Kidney epithelial cell (primary cell): ENCODE measurements at regions not wholly inside any gene's neighbourhood (a gene's known extent, or its start where the extent isn't known, plus 50 kb on each side); places are given as distances from the start of the nearest gene placed in this dataset.

Experiments used
- DNase-seq: peaks from one replicate; pipeline ENCODE4 v3.0.0-alpha.2; 2010; ENCODE audit warnings: low read depth
- H3K27me3 ChIP-seq: 2 replicates; pipeline ENCODE4 v1.6.0; 2011; ENCODE audit warnings: low read length; ENCODE audit not compliant: control insufficient read depth, insufficient read depth
- H3K36me3 ChIP-seq: 2 replicates; pipeline ENCODE4 v1.5.1; 2011; ENCODE audit warnings: low read length; ENCODE audit not compliant: control insufficient read depth, insufficient read depth
- H3K4me3 ChIP-seq: 2 replicates; pipeline ENCODE4 v1.5.1; 2011; ENCODE audit warnings: low read depth, mild to moderate bottlenecking, control low read depth, low read length
- TF ChIP-seq, protein P1 (sequence below): IDR thresholded peaks from 2 replicates; pipeline ENCODE4 v1.5.1; 2011; ENCODE audit warnings: mild to moderate bottlenecking, moderate library complexity, low read length, control low read depth, inconsistent platforms; ENCODE audit not compliant: insufficient read depth, poor library complexity, severe bottlenecking

- TF ChIP-seq, protein P1, sequence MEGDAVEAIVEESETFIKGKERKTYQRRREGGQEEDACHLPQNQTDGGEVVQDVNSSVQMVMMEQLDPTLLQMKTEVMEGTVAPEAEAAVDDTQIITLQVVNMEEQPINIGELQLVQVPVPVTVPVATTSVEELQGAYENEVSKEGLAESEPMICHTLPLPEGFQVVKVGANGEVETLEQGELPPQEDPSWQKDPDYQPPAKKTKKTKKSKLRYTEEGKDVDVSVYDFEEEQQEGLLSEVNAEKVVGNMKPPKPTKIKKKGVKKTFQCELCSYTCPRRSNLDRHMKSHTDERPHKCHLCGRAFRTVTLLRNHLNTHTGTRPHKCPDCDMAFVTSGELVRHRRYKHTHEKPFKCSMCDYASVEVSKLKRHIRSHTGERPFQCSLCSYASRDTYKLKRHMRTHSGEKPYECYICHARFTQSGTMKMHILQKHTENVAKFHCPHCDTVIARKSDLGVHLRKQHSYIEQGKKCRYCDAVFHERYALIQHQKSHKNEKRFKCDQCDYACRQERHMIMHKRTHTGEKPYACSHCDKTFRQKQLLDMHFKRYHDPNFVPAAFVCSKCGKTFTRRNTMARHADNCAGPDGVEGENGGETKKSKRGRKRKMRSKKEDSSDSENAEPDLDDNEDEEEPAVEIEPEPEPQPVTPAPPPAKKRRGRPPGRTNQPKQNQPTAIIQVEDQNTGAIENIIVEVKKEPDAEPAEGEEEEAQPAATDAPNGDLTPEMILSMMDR, result no peak
- H3K4me3 ChIP-seq, result no peak overlapping the region
- DNase-seq, result no peak
- no peaks in the 10 kb centered on the region for H3K27me3 ChIP-seq
- no peaks in the 10 kb centered on the region for H3K36me3 ChIP-seq
Observed at GRCh38 chr1:79549201-79549600, 542.7 kb upstream of the ADGRL4 start.

GRCh38 chr1:79547514-79547913, 541.0 kb upstream of the ADGRL4 start:
- H3K4me3 ChIP-seq, result no peak overlapping the region
- DNase-seq, result no peak
- TF ChIP-seq, protein P1, result no peak
- no peaks in the 10 kb centered on the region for H3K27me3 ChIP-seq
- H3K36me3 ChIP-seq, result no peaks in the 10 kb centered on the region

- Histone ChIP-seq H3K4me3 (no peak overlapping the region), H3K36me3 (no peaks in the 10 kb centered on the region), H3K27me3 (no peaks in the 10 kb centered on the region)
- TF ChIP-seq, protein P1, result no peak
- no peak for DNase-seq
Observed at GRCh38 chr1:79543394-79543793, 536.9 kb upstream of the ADGRL4 start.

DNA sequence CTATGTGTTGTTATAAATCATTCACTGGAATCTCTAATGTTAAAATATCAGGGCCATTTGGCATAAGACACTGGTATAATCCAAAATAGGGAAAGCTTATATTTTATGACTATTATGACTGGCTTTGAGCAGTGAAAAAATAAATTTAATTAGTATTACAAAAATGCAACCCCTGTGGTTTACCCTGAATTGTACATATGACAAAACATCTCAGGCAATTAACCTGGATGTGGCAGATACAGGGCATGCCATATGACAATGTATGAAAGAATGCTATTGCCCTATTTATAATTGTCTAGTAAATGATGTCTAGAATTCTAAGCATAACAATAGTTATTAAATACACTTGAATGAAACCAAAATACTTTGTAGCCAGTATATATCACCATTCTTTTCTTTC, 532.5 kb upstream of the ADGRL4 start:
- Histone ChIP-seq H3K4me3 (no peak overlapping the region), H3K27me3 (no peaks in the 10 kb centered on the region), H3K36me3 (no peaks in the 10 kb centered on the region)
- no peak for DNase-seq
- TF ChIP-seq, protein P1, result no peak

GRCh38 chr1:79532555-79532954, 526.0 kb upstream of the ADGRL4 start:
- DNase-seq, result no peak
- Histone ChIP-seq H3K4me3 (no peak overlapping the region), H3K27me3 (no peaks in the 10 kb centered on the region), H3K36me3 (no peaks in the 10 kb centered on the region)
- TF ChIP-seq, protein P1, result no peak

- TF ChIP-seq, protein P1, result no peak
- H3K4me3 ChIP-seq, result no peak overlapping the region
- no peak for DNase-seq
- H3K27me3 ChIP-seq, result no peaks in the 10 kb centered on the region
- no peaks in the 10 kb centered on the region for H3K36me3 ChIP-seq
Observed at GRCh38 chr1:79531790-79532189, 525.3 kb upstream of the ADGRL4 start.
